ENCODE measurements at regions not wholly inside any gene's neighbourhood (a gene's known extent, or its start where the extent isn't known, plus 50 kb on each side); places are given as distances from the start of the nearest gene placed in this dataset.

GRCh38 chr21:17406202-17406601, 106.6 kb upstream of the CXADR start:
- no peak for DNase-seq (ENCODE audit: low read depth)

- DNase-seq (ENCODE audit: low read depth), result no peak
These were observed 98.1 kb upstream of the CXADR start for GRCh38 chr21:17414766-17415165.

GRCh38 chr21:17416139-17416538, 96.7 kb upstream of the CXADR start:
- DNase-seq (ENCODE audit: low read depth), result no peak

- no peak for DNase-seq (ENCODE audit: low read depth)
These were observed 89.9 kb upstream of the CXADR start for GRCh38 chr21:17422931-17423330.

GRCh38 chr21:17427157-17427556, 85.7 kb upstream of the CXADR start:
- no peak for DNase-seq (ENCODE audit: low read depth)

- DNase-seq (ENCODE audit: low read depth), result no peak
These were observed 84.9 kb upstream of the CXADR start for GRCh38 chr21:17427831-17428483.

- no peak for DNase-seq (ENCODE audit: low read depth)
These were observed 84.4 kb upstream of the CXADR start for GRCh38 chr21:17428484-17428869.

GRCh38 chr21:17428980-17429379, 83.9 kb upstream of the CXADR start:
- DNase-seq (ENCODE audit: low read depth), result no peak

GRCh38 chr21:17429936-17430335, 82.9 kb upstream of the CXADR start:
- DNase-seq (ENCODE audit: low read depth), result no peak

- DNase-seq (ENCODE audit: low read depth), result no peak
These were observed 80.1 kb upstream of the CXADR start for GRCh38 chr21:17432732-17433057.

- DNase-seq (ENCODE audit: low read depth), result no peak
These were observed 79.1 kb upstream of the CXADR start for GRCh38 chr21:17433730-17434129.

GRCh38 chr21:17435565-17436543, 77.0 kb upstream of the CXADR start:
- DNase-seq (ENCODE audit: low read depth), result no peak

GRCh38 chr21:17436626-17437111, 76.2 kb upstream of the CXADR start:
- no peak for DNase-seq (ENCODE audit: low read depth)

- no peak for DNase-seq (ENCODE audit: low read depth)
These were observed 74.2 kb upstream of the CXADR start for GRCh38 chr21:17438635-17439034.

- DNase-seq (ENCODE audit: low read depth), result no peak
These were observed 71.9 kb upstream of the CXADR start for GRCh38 chr21:17440969-17441368.

- DNase-seq (ENCODE audit: low read depth), result no peak
These were observed 71.5 kb upstream of the CXADR start for GRCh38 chr21:17441370-17441769.

GRCh38 chr21:17442165-17442564, 70.7 kb upstream of the CXADR start:
- DNase-seq (ENCODE audit: low read depth), result no peak

GRCh38 chr21:17444828-17445227, 68.0 kb upstream of the CXADR start:
- DNase-seq (ENCODE audit: low read depth), result no peak

GRCh38 chr21:17446737-17447136, 66.1 kb upstream of the CXADR start:
- no peak for DNase-seq (ENCODE audit: low read depth)

- DNase-seq (ENCODE audit: low read depth), result no peak
These were observed 63.1 kb upstream of the CXADR start for GRCh38 chr21:17449701-17450100.

GRCh38 chr21:17451364-17451891, 61.4 kb upstream of the CXADR start:
- no peak for DNase-seq (ENCODE audit: low read depth)

- no peak for DNase-seq (ENCODE audit: low read depth)
These were observed 58.4 kb upstream of the CXADR start for GRCh38 chr21:17454315-17455027.

GRCh38 chr21:17455028-17455353, 57.9 kb upstream of the CXADR start:
- DNase-seq (ENCODE audit: low read depth), result no peak
